Nephron progenitor cell (in vitro differentiated cells): ENCODE measurements at regions not wholly inside any gene's neighbourhood (a gene's known extent, or its start where the extent isn't known, plus 50 kb on each side); places are given as distances from the start of the nearest gene placed in this dataset.

ENCODE experiments used
- DNase-seq: peaks from one replicate; pipeline ENCODE4 v3.0.0; 2021
- H3K27ac Mint-ChIP-seq: 2 replicates; pipeline ENCODE4 v1.8.0; 2021; ENCODE audit warnings: mild to moderate bottlenecking, moderate library complexity, mixed read lengths
- H3K27me3 Mint-ChIP-seq: 2 replicates; pipeline ENCODE4 v1.8.0; 2021; ENCODE audit warnings: mild to moderate bottlenecking, low read depth, mixed read lengths; ENCODE audit not compliant: poor library complexity
- H3K36me3 Mint-ChIP-seq: 2 replicates; pipeline ENCODE4 v1.8.0; 2021; ENCODE audit warnings: low read depth, mixed read lengths
- H3K4me1 Mint-ChIP-seq: 2 replicates; pipeline ENCODE4 v1.8.0; 2021; ENCODE audit warnings: mixed read lengths
- H3K4me3 Mint-ChIP-seq: 2 replicates; pipeline ENCODE4 v1.8.0; 2021; ENCODE audit warnings: mild to moderate bottlenecking, moderate library complexity, mixed read lengths
- H3K9me3 Mint-ChIP-seq: 2 replicates; pipeline ENCODE4 v1.8.0; 2021; ENCODE audit warnings: mild to moderate bottlenecking, moderate library complexity, mixed read lengths
- TF ChIP-seq, protein P1 (sequence below): fragments of 200-600 bp; sonication (generic); IDR thresholded peaks from 2 replicates; pipeline ENCODE4 v1.5.0; 2021; ENCODE audit warnings: antibody characterized with exemption

DNA sequence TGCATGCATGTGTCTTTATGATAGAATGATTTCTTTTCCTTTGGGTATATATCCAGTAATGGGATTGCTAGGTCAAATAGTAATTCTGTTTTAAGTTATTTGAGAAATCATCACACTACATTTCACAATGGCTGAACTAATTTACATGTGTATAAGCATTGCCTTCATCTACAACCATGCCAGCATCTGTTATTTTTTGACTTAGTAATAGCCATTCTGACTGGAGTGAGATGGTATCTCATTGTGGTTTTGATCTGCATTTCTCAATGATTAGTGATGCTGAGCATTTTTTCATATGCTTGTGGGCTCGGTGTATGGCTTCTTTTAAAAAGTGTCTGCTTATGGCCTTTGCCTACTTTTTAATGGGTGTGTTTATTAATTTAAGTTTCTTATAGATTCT, 102.3 kb upstream of the CCDC112 start:
- Mint-ChIP-seq H3K27ac (no peak overlapping the region), H3K4me3 (no peak overlapping the region)

GRCh38 chr5:115396688-115397087, 100.2 kb upstream of the CCDC112 start:
- no peak overlapping the region for H3K27ac Mint-ChIP-seq
- H3K27me3 Mint-ChIP-seq = peaks cover 3% of the 10 kb centered on the region
- TF ChIP-seq, protein P1, sequence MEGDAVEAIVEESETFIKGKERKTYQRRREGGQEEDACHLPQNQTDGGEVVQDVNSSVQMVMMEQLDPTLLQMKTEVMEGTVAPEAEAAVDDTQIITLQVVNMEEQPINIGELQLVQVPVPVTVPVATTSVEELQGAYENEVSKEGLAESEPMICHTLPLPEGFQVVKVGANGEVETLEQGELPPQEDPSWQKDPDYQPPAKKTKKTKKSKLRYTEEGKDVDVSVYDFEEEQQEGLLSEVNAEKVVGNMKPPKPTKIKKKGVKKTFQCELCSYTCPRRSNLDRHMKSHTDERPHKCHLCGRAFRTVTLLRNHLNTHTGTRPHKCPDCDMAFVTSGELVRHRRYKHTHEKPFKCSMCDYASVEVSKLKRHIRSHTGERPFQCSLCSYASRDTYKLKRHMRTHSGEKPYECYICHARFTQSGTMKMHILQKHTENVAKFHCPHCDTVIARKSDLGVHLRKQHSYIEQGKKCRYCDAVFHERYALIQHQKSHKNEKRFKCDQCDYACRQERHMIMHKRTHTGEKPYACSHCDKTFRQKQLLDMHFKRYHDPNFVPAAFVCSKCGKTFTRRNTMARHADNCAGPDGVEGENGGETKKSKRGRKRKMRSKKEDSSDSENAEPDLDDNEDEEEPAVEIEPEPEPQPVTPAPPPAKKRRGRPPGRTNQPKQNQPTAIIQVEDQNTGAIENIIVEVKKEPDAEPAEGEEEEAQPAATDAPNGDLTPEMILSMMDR = no peak
- no peak overlapping the region for H3K4me3 Mint-ChIP-seq
- no peaks in the 10 kb centered on the region for H3K4me1 Mint-ChIP-seq
- DNase-seq = no peak
- no peaks in the 10 kb centered on the region for H3K36me3 Mint-ChIP-seq
- H3K9me3 Mint-ChIP-seq = peaks cover 7% of the 10 kb centered on the region

More for the DNA sequence above, 102.3 kb upstream of the CCDC112 start:
- Mint-ChIP-seq H3K9me3 (peaks cover 7% of the 10 kb centered on the region), H3K36me3 (no peaks in the 10 kb centered on the region), H3K4me1 (no peaks in the 10 kb centered on the region), H3K27me3 (no peaks in the 10 kb centered on the region)
- TF ChIP-seq, protein P1 = no peak
- no peak for DNase-seq

- H3K4me3 Mint-ChIP-seq = no peak overlapping the region
- no peaks in the 10 kb centered on the region for H3K4me1 Mint-ChIP-seq
- TF ChIP-seq, protein P1 = no peak
- H3K36me3 Mint-ChIP-seq = no peaks in the 10 kb centered on the region
- no peak for DNase-seq
- H3K27ac Mint-ChIP-seq = no peak overlapping the region
- peaks cover 7% of the 10 kb centered on the region for H3K9me3 Mint-ChIP-seq
- H3K27me3 Mint-ChIP-seq = peaks cover 3% of the 10 kb centered on the region
These were observed 99.6 kb upstream of the CCDC112 start for GRCh38 chr5:115396081-115396480.

GRCh38 chr5:115394531-115394930, 98.1 kb upstream of the CCDC112 start:
- peaks cover 3% of the 10 kb centered on the region for H3K4me1 Mint-ChIP-seq
- no peaks in the 10 kb centered on the region for H3K9me3 Mint-ChIP-seq
- H3K4me3 Mint-ChIP-seq = no peak overlapping the region
- H3K27me3 Mint-ChIP-seq = peaks cover 3% of the 10 kb centered on the region
- no peak overlapping the region for H3K27ac Mint-ChIP-seq
- DNase-seq = no peak
- TF ChIP-seq, protein P1 = no peak
- no peaks in the 10 kb centered on the region for H3K36me3 Mint-ChIP-seq

GRCh38 chr5:115393239-115393638, 96.8 kb upstream of the CCDC112 start:
- H3K4me1 Mint-ChIP-seq = peaks cover 13% of the 10 kb centered on the region
- peaks cover 3% of the 10 kb centered on the region for H3K27me3 Mint-ChIP-seq
- DNase-seq = no peak
- TF ChIP-seq, protein P1 = no peak
- H3K36me3 Mint-ChIP-seq = no peaks in the 10 kb centered on the region
- H3K27ac Mint-ChIP-seq = no peak overlapping the region
- H3K4me3 Mint-ChIP-seq = no peak overlapping the region
- no peaks in the 10 kb centered on the region for H3K9me3 Mint-ChIP-seq

GRCh38 chr5:115392611-115393010, 96.2 kb upstream of the CCDC112 start:
- Mint-ChIP-seq H3K27ac (no peak overlapping the region), H3K4me1 (peaks cover 15% of the 10 kb centered on the region), H3K4me3 (no peak overlapping the region), H3K9me3 (no peaks in the 10 kb centered on the region), H3K36me3 (no peaks in the 10 kb centered on the region), H3K27me3 (peaks cover 3% of the 10 kb centered on the region)
- TF ChIP-seq, protein P1 = no peak
- no peak for DNase-seq
